ENCODE measurements at regions not wholly inside any gene's neighbourhood (a gene's known extent, or its start where the extent isn't known, plus 50 kb on each side); places are given as distances from the start of the nearest gene placed in this dataset.

DNA sequence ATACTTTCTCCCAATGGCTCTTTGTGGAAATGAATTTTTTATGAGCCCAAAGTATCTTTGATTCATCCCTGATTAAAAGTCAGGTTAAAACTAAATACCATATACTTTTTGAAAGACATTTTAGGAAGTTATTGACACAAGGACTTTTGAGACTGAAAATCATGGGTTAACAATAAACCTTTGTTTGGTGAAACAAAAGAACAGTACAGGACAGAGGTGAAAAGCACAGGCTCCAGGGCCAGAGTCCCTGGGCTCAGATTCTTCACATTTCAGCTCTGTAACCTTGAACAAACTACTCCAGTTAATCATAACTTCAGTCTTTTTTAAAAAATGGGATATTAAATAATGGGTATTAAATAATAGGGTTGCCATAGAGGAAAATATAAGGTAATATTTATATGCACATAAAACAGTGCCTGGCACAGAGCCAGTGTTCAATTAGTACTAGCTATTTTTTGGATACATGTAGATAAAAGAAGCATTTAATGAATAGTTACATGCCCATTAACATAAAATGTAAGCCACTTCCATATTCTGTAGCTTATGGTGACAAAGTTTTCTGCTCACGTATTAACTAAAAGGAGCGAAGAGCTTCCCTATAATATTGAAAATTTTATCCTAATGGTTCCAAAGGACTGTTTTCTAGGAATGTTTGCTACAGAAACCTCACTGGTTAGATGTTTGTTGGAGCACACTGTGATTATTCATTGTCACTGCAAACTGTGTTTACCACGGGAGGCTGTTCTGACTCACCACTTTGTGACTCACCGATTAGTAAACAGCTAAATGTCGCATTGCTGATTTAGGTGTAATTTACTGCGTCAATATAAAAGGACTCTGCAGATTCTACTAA, 255.4 kb downstream of the DAD1 start (continued):
- TF ChIP-seq TRIM24 (CRISPR knock-in tag; IDR thresholded peaks at IDR 0.05) (no peak), ZNF589 (CRISPR knock-in tag; conservative IDR thresholded peaks at IDR 0.05) (no peak), ZNF782 (CRISPR knock-in tag; IDR thresholded peaks at IDR 0.05; ENCODE audit: borderline replicate concordance) (no peak), CCAR2 (optimal IDR thresholded peaks at IDR 0.05; ENCODE audit: low read depth, low read length) (no peak), MAFF (IDR thresholded peaks at IDR 0.05; ENCODE audit: low read depth, low read length) (peak; percentile 83), ZNF713 (CRISPR knock-in tag; IDR thresholded peaks at IDR 0.05) (no peak), ZC3H13 (CRISPR knock-in tag; IDR thresholded peaks at IDR 0.05) (no peak), CENPT (CRISPR knock-in tag; IDR thresholded peaks at IDR 0.05; ENCODE audit: low read depth) (no peak), SOX13 (IDR thresholded peaks at IDR 0.05) (peak; percentile 89), SOX13 (CRISPR knock-in tag; conservative IDR thresholded peaks at IDR 0.05 in 1 of 2, IDR thresholded peaks at IDR 0.05 in 1 of 2) (peak in 1 of 2 experiments; percentile 93; a peak in 2 of 4 replicates), HOXA9 (CRISPR knock-in tag; IDR thresholded peaks at IDR 0.05; ENCODE audit: borderline replicate concordance) (peak; percentile 87; the same call in 1 of the 2 replicates), SCMH1 (CRISPR knock-in tag; IDR thresholded peaks at IDR 0.05; ENCODE audit: borderline replicate concordance) (no peak), GTF3A (CRISPR knock-in tag; conservative IDR thresholded peaks at IDR 0.05) (no peak), MTA1 (CRISPR knock-in tag; IDR thresholded peaks at IDR 0.05; ENCODE audit: borderline replicate concordance) (no peak), ZNF367 (CRISPR knock-in tag; IDR thresholded peaks at IDR 0.05; ENCODE audit: borderline replicate concordance) (no peak), ZNF441 (CRISPR knock-in tag; IDR thresholded peaks at IDR 0.05; ENCODE audit: borderline replicate concordance) (no peak)
- TF ChIP-seq, protein P1, sequence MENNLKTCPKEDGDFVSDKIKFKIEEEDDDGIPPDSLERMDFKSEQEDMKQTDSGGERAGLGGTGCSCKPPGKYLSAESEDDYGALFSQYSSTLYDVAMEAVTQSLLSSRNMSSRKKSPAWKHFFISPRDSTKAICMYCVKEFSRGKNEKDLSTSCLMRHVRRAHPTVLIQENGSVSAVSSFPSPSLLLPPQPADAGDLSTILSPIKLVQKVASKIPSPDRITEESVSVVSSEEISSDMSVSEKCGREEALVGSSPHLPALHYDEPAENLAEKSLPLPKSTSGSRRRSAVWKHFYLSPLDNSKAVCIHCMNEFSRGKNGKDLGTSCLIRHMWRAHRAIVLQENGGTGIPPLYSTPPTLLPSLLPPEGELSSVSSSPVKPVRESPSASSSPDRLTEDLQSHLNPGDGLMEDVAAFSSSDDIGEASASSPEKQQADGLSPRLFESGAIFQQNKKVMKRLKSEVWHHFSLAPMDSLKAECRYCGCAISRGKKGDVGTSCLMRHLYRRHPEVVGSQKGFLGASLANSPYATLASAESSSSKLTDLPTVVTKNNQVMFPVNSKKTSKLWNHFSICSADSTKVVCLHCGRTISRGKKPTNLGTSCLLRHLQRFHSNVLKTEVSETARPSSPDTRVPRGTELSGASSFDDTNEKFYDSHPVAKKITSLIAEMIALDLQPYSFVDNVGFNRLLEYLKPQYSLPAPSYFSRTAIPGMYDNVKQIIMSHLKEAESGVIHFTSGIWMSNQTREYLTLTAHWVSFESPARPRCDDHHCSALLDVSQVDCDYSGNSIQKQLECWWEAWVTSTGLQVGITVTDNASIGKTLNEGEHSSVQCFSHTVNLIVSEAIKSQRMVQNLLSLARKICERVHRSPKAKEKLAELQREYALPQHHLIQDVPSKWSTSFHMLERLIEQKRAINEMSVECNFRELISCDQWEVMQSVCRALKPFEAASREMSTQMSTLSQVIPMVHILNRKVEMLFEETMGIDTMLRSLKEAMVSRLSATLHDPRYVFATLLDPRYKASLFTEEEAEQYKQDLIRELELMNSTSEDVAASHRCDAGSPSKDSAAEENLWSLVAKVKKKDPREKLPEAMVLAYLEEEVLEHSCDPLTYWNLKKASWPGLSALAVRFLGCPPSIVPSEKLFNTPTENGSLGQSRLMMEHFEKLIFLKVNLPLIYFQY (CRISPR knock-in tag; IDR thresholded peaks at IDR 0.05; ENCODE audit: borderline replicate concordance), result no peak
- TF ChIP-seq, protein P2, sequence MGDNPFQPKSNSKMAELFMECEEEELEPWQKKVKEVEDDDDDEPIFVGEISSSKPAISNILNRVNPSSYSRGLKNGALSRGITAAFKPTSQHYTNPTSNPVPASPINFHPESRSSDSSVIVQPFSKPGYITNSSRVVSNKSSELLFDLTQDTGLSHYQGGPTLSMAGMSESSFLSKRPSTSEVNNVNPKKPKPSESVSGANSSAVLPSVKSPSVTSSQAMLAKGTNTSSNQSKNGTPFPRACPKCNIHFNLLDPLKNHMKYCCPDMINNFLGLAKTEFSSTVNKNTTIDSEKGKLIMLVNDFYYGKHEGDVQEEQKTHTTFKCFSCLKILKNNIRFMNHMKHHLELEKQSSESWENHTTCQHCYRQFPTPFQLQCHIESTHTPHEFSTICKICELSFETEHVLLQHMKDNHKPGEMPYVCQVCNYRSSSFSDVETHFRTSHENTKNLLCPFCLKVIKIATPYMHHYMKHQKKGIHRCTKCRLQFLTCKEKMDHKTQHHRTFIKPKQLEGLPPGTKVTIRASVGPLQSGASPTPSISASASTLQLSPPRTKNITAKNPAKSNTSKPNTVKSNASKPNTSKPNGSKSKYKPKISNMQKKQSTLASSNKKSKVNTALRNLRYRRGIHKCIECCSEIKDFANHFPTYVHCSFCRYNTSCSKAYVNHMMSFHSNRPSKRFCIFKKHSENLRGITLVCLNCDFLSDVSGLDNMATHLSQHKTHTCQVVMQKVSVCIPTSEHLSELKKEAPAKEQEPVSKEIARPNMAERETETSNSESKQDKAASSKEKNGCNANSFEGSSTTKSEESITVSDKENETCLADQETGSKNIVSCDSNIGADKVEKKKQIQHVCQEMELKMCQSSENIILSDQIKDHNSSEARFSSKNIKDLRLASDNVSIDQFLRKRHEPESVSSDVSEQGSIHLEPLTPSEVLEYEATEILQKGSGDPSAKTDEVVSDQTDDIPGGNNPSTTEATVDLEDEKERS (CRISPR knock-in tag; IDR thresholded peaks at IDR 0.05), result no peak
- TF ChIP-seq, protein P3, sequence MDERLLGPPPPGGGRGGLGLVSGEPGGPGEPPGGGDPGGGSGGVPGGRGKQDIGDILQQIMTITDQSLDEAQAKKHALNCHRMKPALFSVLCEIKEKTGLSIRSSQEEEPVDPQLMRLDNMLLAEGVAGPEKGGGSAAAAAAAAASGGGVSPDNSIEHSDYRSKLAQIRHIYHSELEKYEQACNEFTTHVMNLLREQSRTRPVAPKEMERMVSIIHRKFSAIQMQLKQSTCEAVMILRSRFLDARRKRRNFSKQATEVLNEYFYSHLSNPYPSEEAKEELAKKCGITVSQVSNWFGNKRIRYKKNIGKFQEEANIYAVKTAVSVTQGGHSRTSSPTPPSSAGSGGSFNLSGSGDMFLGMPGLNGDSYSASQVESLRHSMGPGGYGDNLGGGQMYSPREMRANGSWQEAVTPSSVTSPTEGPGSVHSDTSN (CRISPR knock-in tag; IDR thresholded peaks at IDR 0.05), result peak; percentile 72

All from HepG2 (cell line).